Gastrocnemius medialis (tissue), 4 donors: ENCODE measurements at regions not wholly inside any gene's neighbourhood (a gene's known extent, or its start where the extent isn't known, plus 50 kb on each side); places are given as distances from the start of the nearest gene placed in this dataset.

Experiments used
- ATAC-seq, 2 donors: fragments of 150-250 bp; one replicate each; pipeline ENCODE4 v1.9.1; 2016
- DNase-seq, 2 donors: peaks; one replicate each; pipeline ENCODE4 v3.0.0-alpha.2; 2019
- H3K27ac ChIP-seq, 4 donors: fragments of 200-600 bp; sonication (generic); 1 replicate in 1 of 4; 2 replicates in 3 of 4; pipeline ENCODE4 v1.5.1; 2016 to 2018; ENCODE audit warnings: mild to moderate bottlenecking in 2 of 4, moderate library complexity in 1 of 4
- H3K27me3 ChIP-seq, 3 donors: fragments of 200-600 bp; sonication (generic) in 2 of 3; 1 replicate in 1 of 3; 2 replicates in 2 of 3; pipeline versions ENCODE4 v1.5.1 to v1.6.0; 2016 to 2019; ENCODE audit warnings: mild to moderate bottlenecking in 1 of 3, moderate library complexity in 1 of 3
- H3K36me3 ChIP-seq, 2 donors: fragments of 200-600 bp; sonication (generic) in 1 of 2; one replicate each; pipeline ENCODE4 v1.5.1; 2017 to 2018
- H3K4me1 ChIP-seq, 2 donors: fragments of 200-600 bp; sonication (generic) in 1 of 2; one replicate each; pipeline ENCODE4 v1.5.1; 2016 to 2017; ENCODE audit warnings: mild to moderate bottlenecking in 2 of 2
- H3K4me3 ChIP-seq, 4 donors: fragments of 200-600 bp; sonication (generic) in 3 of 4; 1 replicate in 1 of 4; 2 replicates in 3 of 4; pipeline ENCODE4 v1.5.1; 2016 to 2019; ENCODE audit warnings: mild to moderate bottlenecking in 2 of 4
- H3K9me3 ChIP-seq, 3 donors: fragments of 200-600 bp; sonication (generic) in 2 of 3; 1 replicate in 1 of 3; 2 replicates in 2 of 3; pipeline ENCODE4 v1.5.1; 2016 to 2019
- POLR2A ChIP-seq, 2 donors: fragments of 450-650 bp; IDR thresholded peaks; one replicate each; pipeline ENCODE4 v1.6.1; 2017; ENCODE audit warnings: antibody characterized with exemption in 2 of 2, mild to moderate bottlenecking in 2 of 2, moderate library complexity in 2 of 2
- in situ Hi-C, 4 donors: fragments of 200-750 bp; cut with MboI; loops; one replicate each; pipeline versions ENCODE4 v1.15.0 to v1.8.0; 2017; ENCODE audit warnings: low sequenced_read_pairs in 4 of 4
- intact Hi-C: fragments of 100-400 bp; cut with DNase I; formaldehyde crosslinking; loops from one replicate; pipeline ENCODE4 v1.15.1; 2023; ENCODE audit warnings: low total_unique reads
- TF ChIP-seq, protein P1 (sequence below), 5 experiments: fragments of 450-650 bp in 3 of 5; fragments of 200-600 bp in 2 of 5; sonication (generic) in 2 of 5; IDR thresholded peaks in 4 of 5; conservative IDR thresholded peaks in 1 of 5; 1 replicate in 4 of 5; 2 replicates in 1 of 5; pipeline ENCODE4 v1.5.1; 2016 to 2019; ENCODE audit warnings: antibody characterized with exemption in 5 of 5, mild to moderate bottlenecking in 3 of 5, moderate library complexity in 3 of 5

- Histone ChIP-seq H3K36me3 (no peaks in the 10 kb centered on the region), H3K27me3 (no peaks in the 10 kb centered on the region), H3K9me3 (no peaks in the 10 kb centered on the region), H3K4me1 (no peaks in the 10 kb centered on the region), H3K4me3 (no peak overlapping the region), H3K27ac (no peak overlapping the region)
- TF ChIP-seq, protein P1, sequence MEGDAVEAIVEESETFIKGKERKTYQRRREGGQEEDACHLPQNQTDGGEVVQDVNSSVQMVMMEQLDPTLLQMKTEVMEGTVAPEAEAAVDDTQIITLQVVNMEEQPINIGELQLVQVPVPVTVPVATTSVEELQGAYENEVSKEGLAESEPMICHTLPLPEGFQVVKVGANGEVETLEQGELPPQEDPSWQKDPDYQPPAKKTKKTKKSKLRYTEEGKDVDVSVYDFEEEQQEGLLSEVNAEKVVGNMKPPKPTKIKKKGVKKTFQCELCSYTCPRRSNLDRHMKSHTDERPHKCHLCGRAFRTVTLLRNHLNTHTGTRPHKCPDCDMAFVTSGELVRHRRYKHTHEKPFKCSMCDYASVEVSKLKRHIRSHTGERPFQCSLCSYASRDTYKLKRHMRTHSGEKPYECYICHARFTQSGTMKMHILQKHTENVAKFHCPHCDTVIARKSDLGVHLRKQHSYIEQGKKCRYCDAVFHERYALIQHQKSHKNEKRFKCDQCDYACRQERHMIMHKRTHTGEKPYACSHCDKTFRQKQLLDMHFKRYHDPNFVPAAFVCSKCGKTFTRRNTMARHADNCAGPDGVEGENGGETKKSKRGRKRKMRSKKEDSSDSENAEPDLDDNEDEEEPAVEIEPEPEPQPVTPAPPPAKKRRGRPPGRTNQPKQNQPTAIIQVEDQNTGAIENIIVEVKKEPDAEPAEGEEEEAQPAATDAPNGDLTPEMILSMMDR (IDR thresholded peaks at IDR 0.05 in 4 of 5, conservative IDR thresholded peaks at IDR 0.05 in 1 of 5), result no peak
- TF ChIP-seq POLR2A (IDR thresholded peaks at IDR 0.05), result no peak
- intact Hi-C loops (no loop called here), in situ Hi-C loops (no loop called here)
- ATAC-seq, result no peak
- DNase-seq, result no peak
Measured at GRCh38 chr14:65210118-65210821, 108.0 kb upstream of the MAX start.

GRCh38 chr14:65210822-65211182, 108.5 kb upstream of the MAX start:
- H3K4me1 ChIP-seq, result no peaks in the 10 kb centered on the region
- H3K4me3 ChIP-seq, result no peak overlapping the region
- DNase-seq (no peak), ATAC-seq (no peak)
- H3K27me3 ChIP-seq, result no peaks in the 10 kb centered on the region
- intact Hi-C loops (no loop called here), in situ Hi-C loops (no loop called here)
- H3K27ac ChIP-seq, result no peak overlapping the region
- TF ChIP-seq, protein P1 (IDR thresholded peaks at IDR 0.05 in 4 of 5, conservative IDR thresholded peaks at IDR 0.05 in 1 of 5), result no peak
- no peak for TF ChIP-seq POLR2A (IDR thresholded peaks at IDR 0.05)
- H3K36me3 ChIP-seq, result no peaks in the 10 kb centered on the region
- H3K9me3 ChIP-seq, result no peaks in the 10 kb centered on the region

DNA sequence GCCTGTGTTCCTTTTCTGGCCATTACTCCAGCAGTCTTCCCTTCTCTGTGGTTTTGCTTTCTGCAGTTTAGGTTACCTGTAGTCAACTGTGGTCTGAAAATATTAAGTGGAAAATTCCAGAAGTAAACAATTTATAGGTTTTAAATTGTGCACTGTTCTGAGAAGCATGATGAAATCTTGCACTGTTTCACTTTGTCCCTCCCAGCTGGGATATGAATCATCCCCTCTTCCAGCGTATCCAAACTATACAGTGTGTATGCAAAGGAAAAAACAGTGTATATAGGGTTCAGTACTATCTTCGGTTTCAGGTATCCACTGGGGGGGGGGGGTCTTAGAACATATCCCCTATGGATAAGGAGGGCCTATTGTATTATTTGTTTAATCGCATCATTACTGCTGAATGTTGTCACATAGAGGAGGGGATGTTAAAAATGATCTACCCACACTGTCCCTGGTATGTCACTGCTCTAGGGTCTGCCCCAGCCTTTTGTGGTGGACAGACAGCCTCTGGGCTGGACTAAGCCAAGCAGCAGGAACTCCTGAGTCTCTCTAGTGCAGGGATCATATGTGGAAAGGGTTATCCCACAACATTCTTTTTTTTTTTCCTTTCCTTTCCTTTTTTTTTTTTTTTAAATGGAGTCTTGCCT, 109.1 kb upstream of the MAX start:
- no peaks in the 10 kb centered on the region for H3K27me3 ChIP-seq
- intact Hi-C loops (no loop called here), in situ Hi-C loops (no loop called here)
- H3K27ac ChIP-seq, result no peak overlapping the region
- no peaks in the 10 kb centered on the region for H3K4me1 ChIP-seq
- ATAC-seq, result no peak
- no peak overlapping the region for H3K4me3 ChIP-seq
- TF ChIP-seq POLR2A (IDR thresholded peaks at IDR 0.05), result no peak
- TF ChIP-seq, protein P1 (IDR thresholded peaks at IDR 0.05 in 4 of 5, conservative IDR thresholded peaks at IDR 0.05 in 1 of 5), result no peak
- H3K36me3 ChIP-seq, result no peaks in the 10 kb centered on the region
- DNase-seq, result no peak
- H3K9me3 ChIP-seq, result no peaks in the 10 kb centered on the region

- no peak for DNase-seq
- Histone ChIP-seq H3K9me3 (no peaks in the 10 kb centered on the region), H3K4me1 (no peaks in the 10 kb centered on the region), H3K4me3 (no peak overlapping the region), H3K27ac (no peak overlapping the region), H3K27me3 (no peaks in the 10 kb centered on the region), H3K36me3 (no peaks in the 10 kb centered on the region)
- intact Hi-C loops, result no loop called here
- ATAC-seq, result no peak
- in situ Hi-C loops, result no loop called here
- TF ChIP-seq POLR2A (IDR thresholded peaks at IDR 0.05), result no peak
- TF ChIP-seq, protein P1 (IDR thresholded peaks at IDR 0.05 in 4 of 5, conservative IDR thresholded peaks at IDR 0.05 in 1 of 5), result no peak
Measured at GRCh38 chr14:65213316-65213715, 111.0 kb upstream of the MAX start.
